Skeletal muscle cell (primary cell): ENCODE measurements at regions not wholly inside any gene's neighbourhood (a gene's known extent, or its start where the extent isn't known, plus 50 kb on each side); places are given as distances from the start of the nearest gene placed in this dataset.
"Not testable (repeated sequence)": the region's sequence is repeated elsewhere in the genome, so short reads cannot be mapped to it uniquely, and the experiment has no call there.

Experiments
- DNase-seq: peaks from one replicate; pipeline ENCODE4 v3.0.0-alpha.2; 2010; ENCODE audit warnings: low read depth
- H3K4me3 ChIP-seq: 2 replicates; pipeline ENCODE4 v1.5.1; 2011; ENCODE audit warnings: low read depth, mild to moderate bottlenecking, control low read depth, low read length, moderate library complexity

DNA sequence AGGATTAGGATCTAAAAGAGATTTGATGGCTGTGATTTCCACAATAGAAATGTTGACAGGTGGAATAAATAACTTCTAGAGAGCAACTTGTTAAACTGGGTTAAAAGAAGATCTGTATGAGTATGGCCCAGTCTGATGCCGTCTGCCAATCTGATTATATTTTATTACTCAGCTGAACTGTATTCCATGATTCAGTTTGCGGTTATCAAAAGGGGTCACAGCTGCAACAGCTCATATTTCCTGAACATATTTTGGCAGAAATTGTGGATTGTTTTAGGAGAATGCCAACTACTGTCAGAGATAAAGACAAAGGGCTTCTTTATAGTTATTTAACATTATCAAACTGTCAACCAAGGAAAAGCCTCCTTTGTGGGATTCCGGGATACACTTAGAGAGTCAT, 244.8 kb upstream of the MINDY3 start:
- H3K4me3 ChIP-seq: no peak overlapping the region
- peak; percentile 5 for DNase-seq

DNA sequence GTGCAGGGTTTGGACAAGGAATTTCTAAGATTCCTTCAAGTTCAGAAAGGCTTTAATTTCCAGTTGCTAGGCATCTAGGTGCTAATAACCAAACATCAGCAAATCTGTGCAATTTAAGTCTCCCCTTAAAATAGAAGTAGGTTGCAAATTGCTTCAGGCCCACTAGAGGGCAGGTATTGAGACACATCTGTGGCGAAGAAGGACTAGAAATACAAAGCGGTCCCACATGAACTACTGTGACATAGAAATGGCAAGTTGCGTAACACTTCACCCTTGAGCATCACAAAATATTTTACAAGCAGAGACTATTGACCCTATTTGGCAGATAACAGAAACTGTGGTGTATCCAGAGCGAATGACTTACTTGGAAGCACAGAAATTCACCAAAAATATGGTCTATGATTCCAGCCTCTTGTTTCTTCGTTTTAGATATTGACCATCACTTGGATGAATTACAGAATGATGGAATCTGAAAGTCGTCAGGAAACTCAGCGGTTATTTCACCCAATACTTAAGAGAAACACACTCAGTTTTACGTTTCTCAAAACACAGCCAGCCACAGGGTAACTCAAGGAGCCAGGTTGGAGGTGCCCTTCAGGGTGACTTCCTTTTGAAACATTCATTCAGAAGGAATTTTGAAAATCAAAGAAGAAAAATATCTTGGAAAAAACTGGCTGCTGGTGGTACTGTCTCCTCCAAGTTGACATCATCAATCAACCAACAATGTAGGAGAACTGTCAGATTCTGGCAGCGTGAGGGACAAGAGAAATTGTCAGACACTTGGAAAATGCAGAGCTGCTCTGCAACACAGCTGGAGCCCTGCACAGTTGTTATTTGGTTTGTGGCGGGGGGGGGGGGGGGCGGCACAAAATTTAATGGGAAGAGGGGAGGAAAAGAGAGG, 256.3 kb upstream of the MINDY3 start:
- H3K4me3 ChIP-seq: no peak overlapping the region
- no peak for DNase-seq

DNA sequence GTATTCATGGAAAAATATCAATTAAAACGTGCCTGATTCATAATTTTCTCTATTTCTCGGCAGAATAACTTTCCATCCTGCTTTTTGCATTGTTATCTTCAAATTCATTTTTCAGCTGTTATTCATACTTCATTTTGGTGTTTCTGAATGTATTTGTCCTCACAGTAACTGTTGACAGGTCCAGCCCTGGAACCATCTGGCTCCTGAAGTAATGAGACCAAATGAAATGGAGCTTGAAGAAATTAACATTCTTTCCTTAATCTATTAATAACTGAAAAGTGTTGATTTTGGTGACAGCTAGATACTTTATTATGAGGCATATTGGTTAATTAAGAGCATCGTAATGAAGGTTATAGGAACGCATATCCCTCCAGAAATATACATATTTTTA, 257.0 kb upstream of the MINDY3 start:
- DNase-seq: no peak
- H3K4me3 ChIP-seq: no peak overlapping the region

DNA sequence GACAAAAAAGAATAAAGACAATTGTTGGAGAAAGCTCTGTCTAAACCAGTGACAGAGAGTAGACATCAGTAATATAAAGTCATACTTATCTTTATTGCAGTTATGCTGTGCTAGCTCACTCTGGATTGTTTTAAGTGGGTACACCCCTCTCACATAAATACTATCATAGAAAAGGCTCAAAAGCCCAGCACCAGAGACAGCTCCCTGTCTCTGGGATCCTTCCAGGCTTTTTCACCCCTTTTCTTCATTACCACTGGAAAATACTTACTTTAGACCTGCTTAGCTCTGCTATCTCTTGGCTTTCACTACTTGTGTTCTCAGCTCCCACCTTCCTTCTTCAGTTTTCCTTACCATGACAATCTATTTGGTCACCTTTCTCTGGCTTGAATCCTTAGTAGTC, 259.1 kb upstream of the MINDY3 start:
- no peak for DNase-seq

DNA sequence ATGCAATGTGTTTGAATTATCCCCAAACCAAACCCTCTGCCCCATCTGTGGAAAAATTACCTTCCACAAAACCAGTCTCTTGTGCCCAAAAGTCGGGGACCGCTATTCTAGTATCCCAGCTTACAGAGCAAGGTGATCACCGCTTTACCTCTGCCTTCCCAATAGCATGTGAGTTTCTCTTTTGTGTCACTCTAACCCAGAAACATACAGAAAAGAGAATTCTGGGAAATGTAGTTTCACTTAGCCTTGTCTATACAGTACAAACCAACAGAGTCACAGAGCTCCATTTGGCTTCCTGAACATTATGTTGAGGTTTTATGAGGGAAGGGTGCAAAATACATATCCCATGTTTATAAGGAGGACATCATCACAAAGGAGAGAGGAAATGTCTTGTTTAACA, 260.3 kb upstream of the MINDY3 start:
- H3K4me3 ChIP-seq: no peak overlapping the region
- DNase-seq: no peak

More for the DNA sequence above, 259.1 kb upstream of the MINDY3 start:
- no peak overlapping the region for H3K4me3 ChIP-seq

DNA sequence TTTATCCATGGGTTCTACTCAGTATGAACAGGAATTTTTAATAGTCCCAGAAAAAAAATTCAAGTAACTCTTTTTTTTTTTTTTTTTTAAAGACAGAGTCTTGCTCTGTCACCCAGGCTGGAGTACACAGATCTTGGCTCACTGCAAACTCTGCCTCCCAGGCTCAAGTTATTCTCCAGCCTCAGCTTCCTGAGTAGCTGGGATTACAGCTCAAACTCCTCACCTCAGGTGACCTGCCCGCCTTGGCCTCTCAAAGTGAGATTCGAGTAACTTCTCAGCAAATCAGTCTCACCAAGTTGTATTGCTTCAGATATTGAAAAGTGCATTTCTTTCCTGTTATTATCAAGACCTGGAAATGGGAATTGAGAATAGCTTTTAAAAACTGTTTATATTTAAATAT, 281.2 kb upstream of the MINDY3 start:
- no peak overlapping the region for H3K4me3 ChIP-seq
- DNase-seq: no peak

DNA sequence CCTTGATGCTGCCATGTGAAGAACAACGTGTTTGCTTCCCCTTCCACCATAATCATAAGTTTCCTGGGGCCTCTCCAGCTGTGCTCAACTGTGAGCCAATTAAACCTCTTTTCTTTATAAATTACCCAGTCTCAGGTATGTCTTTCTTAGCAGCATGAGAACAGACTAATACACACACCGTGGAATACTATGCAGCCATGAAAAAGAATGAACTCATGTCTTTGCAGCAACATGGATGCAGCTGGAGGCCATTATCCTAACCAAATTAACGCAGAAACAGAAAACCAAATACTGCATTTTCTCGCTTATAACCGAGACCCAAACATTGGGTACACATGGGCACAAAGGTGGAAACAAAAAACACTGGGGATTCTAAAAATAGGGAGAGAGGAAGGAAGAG, 286.7 kb upstream of the MINDY3 start:
- no peak for DNase-seq
- no peak overlapping the region for H3K4me3 ChIP-seq

DNA sequence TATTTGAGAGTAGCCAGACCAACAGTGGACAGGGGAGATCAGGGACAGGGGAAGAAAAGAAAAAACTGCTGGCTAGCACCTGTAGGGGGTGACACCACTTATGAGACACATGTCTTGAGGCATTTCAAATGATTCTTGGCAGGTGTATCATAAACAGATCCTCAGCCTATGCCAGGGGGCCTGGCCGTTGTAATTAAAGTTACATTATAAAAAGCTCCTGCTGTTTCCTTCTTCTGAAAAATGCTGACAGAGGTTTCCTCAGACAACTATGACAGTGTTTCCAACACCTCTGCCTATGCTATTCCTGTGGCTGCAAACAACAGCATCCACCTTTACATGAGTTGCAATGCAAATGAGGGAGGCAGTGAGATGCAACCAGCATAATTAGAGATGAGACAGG, 281.0 kb upstream of the PTER start:
- DNase-seq: no peak
- H3K4me3 ChIP-seq: no peak overlapping the region

DNA sequence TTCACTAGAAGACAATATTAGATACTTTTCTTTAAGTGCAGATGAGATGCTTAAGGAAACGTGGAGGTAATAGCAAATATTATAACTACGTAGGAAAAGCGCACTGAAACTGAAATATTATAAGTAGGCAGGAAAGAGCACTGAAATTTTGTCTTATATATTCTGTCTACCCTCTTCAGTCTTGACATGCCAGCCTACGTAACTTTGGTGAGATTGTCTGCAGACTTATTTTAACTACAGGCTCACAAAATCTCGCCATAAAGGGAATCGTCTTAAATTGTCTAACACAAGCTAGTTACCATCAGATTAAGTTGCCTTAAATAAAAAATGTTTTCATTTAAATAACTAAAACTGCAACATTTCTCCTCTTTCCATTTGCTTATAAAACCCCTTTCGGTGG, 280.1 kb upstream of the PTER start:
- no peak overlapping the region for H3K4me3 ChIP-seq
- no peak for DNase-seq

DNA sequence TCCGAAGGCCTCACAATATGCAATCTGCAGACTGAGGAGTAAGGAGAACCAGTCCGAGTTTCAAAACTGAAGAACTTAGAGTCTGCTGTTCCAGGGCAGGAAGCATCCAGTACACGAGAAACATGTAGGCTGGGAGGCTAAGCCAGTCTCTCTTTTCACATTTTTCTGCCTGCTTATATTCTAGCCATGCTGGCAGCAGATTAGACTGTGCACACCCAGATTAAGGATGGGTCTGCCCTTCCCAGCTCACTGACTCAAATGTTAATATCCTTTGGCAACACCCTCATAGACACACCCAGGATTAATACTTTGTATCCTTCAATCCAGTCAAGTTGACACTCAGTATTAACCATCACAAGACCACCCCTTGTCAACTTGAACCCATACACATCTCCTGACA, 271.7 kb upstream of the PTER start:
- H3K4me3 ChIP-seq, DNase-seq: not testable (repeated sequence)

DNA sequence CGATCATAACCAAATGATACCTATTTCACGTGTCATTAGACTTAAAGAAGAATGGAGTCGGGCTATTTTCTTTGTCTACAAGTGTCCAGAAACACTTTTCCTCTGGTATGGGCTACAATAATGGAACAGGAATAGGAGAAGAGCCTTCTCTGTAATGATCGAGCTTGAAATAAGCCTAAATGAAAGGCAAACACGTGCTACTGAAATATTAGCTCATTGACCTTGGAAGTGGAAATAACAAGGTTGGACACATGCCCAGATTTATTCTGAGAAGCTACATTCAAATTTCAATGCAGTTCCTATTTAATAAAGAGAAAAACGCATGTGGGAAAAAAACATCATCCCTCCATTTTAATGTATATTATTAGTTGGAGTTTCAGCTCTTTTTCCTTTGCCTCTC, 254.7 kb upstream of the PTER start:
- DNase-seq: no peak
- H3K4me3 ChIP-seq: no peak overlapping the region

DNA sequence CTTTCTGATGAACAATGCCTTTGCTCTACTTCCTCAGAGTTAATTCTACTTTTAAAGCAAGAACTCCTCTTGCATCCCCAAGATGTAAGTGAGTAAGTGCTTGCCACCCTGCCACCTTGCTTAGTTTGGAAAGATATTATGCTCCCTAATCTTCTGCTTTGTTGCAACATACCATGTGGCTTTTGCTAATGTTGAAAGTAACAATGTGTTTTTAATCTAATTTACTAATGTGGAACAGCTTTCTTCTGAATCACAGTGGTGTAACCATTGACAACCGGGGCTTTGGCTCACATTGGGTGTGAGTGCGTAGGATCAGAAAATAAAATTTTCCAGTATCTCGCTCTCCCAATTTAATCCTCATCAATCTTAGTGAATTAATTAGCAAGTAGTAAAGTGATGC, 254.1 kb upstream of the PTER start:
- DNase-seq: no peak
- H3K4me3 ChIP-seq: no peak overlapping the region

DNA sequence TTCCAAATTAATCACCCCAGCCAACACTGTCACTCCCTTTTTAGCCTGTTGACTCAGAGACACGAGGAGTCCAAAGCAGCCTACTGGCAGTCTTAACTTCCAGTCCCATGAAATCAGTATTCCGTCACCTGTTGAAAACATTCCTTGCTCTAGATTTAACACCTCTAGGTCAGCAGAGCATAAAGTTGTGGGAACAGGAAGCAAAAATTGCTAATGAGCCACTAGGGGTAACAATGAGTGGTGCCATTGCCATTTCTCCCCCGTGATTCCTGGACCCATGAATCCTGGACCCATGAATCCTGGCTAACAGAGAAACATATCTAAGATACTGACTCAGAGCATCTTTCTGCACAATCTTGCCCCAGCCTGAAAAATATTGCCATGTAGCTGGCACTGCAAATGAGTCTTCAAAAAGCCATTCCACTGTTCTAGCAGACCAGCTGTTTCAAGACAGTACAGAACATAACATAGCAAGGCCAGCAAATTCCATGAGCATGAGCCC, 252.7 kb upstream of the PTER start:
- no peak for DNase-seq
- no peak overlapping the region for H3K4me3 ChIP-seq

DNA sequence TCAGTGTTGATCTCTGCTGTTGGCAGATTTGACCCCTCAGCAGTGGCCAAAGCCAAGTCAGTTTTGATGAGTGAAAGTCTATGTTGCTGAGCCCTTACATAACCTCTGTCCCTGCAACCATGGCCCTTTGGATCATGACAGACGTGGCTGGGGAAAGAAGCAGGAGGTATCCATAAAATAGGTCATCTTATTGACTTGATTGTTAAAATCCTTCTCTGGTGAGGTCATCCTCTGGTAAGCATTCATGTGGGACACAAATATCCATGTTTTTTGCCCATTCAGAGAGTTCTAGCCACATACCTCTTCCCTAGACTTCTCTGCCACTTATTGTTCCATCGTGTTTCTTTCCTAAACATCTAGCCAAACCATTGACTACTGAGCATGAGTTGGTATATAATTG, 251.9 kb upstream of the PTER start:
- H3K4me3 ChIP-seq: no peak overlapping the region
- no peak for DNase-seq

DNA sequence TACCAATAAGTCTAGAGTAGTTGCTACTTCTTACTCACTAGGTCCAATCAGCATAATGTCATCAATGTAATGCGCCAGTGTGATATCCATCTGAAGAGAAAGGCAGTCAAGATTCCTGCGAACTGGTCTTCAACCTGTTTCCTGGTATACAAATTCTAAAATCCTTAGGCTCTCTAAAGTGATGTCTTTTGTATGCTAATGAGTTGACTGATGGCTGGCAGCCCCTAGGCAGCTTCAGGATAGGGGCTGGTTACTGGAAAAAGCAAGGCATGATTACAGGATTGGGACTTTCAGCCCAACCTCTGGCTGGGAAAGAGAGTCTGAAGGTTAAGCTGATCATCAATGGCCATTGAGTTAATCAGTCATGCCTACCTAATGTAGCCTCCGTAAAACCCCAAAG, 250.2 kb upstream of the PTER start:
- no peak overlapping the region for H3K4me3 ChIP-seq
- DNase-seq: no peak

DNA sequence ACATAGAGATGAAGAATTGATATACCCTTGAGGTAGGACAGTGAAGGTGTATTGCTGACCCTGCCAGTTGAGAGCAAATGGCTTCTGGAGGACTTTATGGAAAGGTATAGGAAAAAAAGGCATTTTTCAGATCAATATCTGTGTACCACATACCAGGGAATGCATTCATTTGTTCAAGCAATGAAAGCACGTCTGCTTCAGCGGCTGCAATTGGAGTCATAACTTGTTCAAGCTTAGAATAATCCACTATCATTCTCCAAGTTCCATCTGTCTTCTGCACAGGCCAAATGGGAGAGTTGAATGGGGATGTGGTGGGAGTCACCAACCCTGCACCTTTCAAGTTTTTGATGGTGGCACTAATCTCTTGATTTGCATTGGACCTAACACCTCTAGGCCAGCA, 249.6 kb upstream of the PTER start:
- no peak for DNase-seq
- no peak overlapping the region for H3K4me3 ChIP-seq

DNA sequence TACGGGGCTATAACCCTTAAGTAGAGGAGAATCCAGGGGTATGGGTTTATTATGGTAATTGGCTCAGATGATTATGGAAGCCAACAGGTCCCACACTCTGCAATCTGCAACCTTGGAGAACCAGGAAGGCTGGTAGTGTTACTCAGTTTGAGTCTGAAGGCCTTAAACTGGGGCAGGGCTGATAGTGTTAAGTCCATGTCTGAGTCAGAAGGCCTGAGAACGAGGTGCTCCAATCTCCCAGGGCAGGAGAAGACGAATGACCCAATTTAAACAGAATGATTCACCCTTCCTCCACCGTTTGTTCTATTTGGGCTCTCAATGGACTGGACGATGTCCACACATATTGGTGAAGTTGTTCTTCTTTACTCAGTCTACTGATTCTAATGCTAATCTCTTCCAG, 244.5 kb upstream of the PTER start:
- no peak overlapping the region for H3K4me3 ChIP-seq
- no peak for DNase-seq

DNA sequence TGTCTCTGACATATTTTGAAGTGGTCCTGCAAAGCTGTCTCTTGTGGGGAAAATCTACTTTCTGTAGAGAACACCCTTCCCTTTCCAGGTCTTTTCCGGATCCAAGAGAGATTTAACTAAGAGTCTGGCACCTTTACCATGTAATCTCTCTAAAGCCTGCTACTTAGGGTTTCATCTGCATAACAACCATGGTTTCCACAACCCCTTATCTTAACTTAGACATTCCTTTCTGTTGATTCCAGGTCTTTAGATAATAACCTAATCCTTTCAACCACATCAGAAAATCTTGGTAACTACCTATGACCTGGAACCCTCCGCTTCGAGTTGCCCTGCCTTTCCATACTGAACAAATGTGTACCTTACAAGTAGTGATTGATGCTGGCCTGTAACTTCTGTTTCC, 243.6 kb upstream of the PTER start:
- DNase-seq: no peak
- H3K4me3 ChIP-seq: no peak overlapping the region

DNA sequence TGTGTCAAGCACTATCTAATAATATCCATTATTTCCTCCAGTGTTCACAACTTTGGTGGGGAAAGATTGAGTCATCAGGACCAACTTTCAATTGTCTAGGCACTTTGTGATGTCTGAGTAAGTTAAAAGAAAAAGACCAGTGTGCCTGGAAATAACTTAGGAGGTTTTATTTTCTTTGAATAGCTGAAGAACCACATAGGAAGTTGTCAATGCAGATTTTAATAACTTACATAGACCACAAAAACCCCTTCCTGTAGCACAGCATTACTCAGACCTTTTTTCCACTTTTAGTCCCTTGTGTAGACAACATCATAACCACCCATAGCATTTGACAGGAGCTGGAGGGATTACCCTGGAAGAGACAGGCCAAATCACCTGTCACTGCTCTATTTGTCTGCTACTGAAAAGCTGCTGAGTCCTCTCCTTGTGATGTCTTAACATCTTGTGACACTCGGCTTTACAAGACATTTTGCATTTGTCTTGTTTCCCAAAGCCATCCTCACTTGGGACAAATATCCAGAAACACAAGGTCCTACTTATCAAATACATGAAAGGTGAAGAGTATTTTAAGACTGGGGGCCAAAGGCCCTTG, 241.5 kb upstream of the PTER start:
- DNase-seq: no peak
- no peak overlapping the region for H3K4me3 ChIP-seq

DNA sequence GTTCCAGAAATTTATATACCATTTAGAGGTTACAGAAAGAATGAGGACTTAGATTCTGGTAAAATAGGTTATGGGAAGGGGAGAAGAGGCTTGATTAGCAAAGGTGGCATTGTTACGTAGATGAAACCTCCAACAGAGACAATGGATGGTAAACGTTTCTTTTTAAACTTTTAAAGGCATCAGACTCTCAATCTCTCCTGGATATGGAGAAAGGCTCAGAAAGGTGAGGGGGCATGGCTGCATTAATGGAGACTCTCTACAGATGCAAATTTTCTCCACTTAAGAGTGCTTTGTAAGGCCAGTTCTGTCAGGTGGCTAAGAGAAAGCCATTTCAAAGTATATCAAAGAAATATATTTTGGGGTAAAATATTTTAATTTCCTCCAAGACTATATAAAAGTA, 240.9 kb upstream of the PTER start:
- DNase-seq: no peak
- H3K4me3 ChIP-seq: no peak overlapping the region

DNA sequence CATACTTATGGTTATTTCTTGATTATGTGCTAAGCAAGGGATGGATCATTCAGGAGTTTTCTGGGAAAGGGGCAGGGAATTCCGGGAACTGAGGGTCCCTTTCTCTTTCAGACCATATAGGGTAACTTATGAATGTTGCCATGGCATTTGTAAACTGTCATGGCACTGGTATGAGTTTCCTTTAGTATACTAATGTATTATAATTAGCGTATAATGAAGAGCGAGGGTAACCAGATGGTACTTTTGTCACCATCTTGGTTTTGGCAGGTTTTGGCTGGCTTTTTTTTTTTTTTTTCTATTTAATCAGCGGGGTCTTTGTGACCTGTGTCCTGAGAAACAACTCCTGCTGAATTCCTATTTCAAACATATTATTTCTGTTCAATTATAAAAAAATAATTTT, 237.6 kb upstream of the PTER start:
- H3K4me3 ChIP-seq: no peak overlapping the region
- DNase-seq: no peak
